Prostate gland (tissue), 2 donors: ENCODE measurements at regions not wholly inside any gene's neighbourhood (a gene's known extent, or its start where the extent isn't known, plus 50 kb on each side); places are given as distances from the start of the nearest gene placed in this dataset.

Experiments
- POLR2A ChIP-seq: fragments of 450-650 bp; IDR thresholded peaks from one replicate; pipeline ENCODE4 v1.6.1; 2016; ENCODE audit warnings: antibody characterized with exemption, mild to moderate bottlenecking
- POLR2AphosphoS5 ChIP-seq: sonication (generic); formaldehyde crosslinking; IDR thresholded peaks from one replicate; pipeline ENCODE4 v1.6.1; 2017; ENCODE audit warnings: antibody characterized with exemption
- TF ChIP-seq, protein P1 (sequence below), 4 experiments: fragments of 200-600 bp in 2 of 4; fragments of 450-650 bp in 2 of 4; sonication (generic) in 2 of 4; IDR thresholded peaks; 1 replicate in 3 of 4; 2 replicates in 1 of 4; pipeline ENCODE4 v1.5.1; 2016 to 2019; ENCODE audit warnings: antibody characterized with exemption in 4 of 4, mild to moderate bottlenecking in 2 of 4, moderate library complexity in 2 of 4

DNA sequence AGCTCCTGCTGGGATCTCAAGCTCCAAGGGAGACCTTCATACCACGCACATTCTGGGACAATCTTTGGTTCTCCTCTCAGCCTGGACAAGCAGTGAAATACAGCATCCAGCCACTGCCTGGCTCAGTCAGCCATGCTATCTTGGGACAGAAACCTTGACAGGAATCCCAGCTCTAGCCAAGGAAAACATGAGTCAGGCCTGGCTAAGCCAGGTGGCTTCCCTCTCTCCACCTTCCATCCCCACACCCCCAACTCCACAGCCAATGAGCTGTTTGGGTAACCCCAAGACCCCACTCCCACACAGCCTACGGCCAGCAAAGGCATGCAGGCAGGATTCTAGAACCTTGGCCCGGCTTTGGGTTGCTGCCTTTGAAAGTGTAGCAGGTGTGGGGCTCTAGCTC lies 64.9 kb downstream of the MCFD2 start:
- TF ChIP-seq, protein P1, sequence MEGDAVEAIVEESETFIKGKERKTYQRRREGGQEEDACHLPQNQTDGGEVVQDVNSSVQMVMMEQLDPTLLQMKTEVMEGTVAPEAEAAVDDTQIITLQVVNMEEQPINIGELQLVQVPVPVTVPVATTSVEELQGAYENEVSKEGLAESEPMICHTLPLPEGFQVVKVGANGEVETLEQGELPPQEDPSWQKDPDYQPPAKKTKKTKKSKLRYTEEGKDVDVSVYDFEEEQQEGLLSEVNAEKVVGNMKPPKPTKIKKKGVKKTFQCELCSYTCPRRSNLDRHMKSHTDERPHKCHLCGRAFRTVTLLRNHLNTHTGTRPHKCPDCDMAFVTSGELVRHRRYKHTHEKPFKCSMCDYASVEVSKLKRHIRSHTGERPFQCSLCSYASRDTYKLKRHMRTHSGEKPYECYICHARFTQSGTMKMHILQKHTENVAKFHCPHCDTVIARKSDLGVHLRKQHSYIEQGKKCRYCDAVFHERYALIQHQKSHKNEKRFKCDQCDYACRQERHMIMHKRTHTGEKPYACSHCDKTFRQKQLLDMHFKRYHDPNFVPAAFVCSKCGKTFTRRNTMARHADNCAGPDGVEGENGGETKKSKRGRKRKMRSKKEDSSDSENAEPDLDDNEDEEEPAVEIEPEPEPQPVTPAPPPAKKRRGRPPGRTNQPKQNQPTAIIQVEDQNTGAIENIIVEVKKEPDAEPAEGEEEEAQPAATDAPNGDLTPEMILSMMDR (IDR thresholded peaks at IDR 0.05): no peak
- no peak for TF ChIP-seq POLR2A
- peak; percentile 41 for TF ChIP-seq POLR2AphosphoS5
